Hematopoietic multipotent progenitor cell treated with erythropoietin and hydrocortisone succinate and interleukin-3 and kit ligand, for 4 days (in vitro differentiated cells): ENCODE measurements at regions not wholly inside any gene's neighbourhood (a gene's known extent, or its start where the extent isn't known, plus 50 kb on each side); places are given as distances from the start of the nearest gene placed in this dataset.
A peak's percentile ranks its signal among the peaks of the same experiment; 100 is the strongest.
"Not testable (repeated sequence)": the region's sequence is repeated elsewhere in the genome, so short reads cannot be mapped to it uniquely, and the experiment has no call there.

ENCODE experiments used
- DNase-seq: peaks from one replicate; pipeline ENCODE4 v3.0.0-alpha.2; 2015

DNA sequence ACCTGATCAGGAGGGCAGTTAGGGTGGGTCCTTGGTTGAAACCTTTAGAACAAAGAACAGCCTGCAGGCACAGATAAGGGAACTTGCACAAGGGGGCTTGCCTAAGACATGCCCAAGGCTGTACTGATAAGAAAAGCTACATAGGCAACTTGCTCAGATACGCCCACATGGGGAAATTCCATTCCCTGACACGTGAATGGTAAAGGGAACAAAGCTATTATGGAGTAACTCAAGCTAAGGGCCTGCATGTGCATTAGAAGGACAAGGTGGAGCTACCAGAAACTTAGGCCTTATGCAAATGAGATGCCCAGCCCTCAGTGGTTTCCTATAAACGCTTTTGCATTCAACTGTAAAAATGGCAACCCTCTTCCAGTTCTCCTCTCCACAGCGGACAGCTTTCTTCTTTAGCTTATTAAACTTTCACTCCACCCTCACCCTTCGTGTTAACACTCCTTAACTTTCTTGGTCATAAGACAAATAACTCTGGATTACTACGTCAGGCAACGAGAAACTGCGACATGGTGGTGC, 1192.1 kb upstream of the CELF2 start:
- peak; percentile 99 for DNase-seq

- DNase-seq, result no peak
These were observed 1189.6 kb upstream of the CELF2 start for GRCh38 chr10:9828110-9828509.

GRCh38 chr10:9833942-9834341, 1183.7 kb upstream of the CELF2 start:
- DNase-seq, result no peak

- DNase-seq, result no peak
These were observed 1183.2 kb upstream of the CELF2 start for GRCh38 chr10:9834434-9834833.

DNA sequence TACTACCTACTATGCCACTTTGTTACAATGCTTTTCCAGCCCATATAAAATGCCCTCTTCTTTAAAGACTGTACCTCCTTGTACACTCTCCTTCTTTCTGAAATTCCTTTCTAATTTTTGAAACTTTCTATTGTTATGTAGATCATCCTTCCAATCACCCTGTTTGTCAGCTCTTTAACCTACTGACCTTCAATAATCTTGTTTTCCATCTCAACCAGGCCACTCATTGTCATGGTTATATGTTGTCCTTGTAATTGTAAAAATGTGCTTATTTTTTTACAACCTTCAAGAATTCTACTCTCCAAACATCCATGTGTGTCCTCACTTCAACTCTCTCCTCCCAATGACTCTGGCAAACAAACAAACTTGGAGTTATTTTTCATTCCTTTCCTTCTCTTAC, 1172.6 kb upstream of the CELF2 start:
- DNase-seq, result no peak

DNA sequence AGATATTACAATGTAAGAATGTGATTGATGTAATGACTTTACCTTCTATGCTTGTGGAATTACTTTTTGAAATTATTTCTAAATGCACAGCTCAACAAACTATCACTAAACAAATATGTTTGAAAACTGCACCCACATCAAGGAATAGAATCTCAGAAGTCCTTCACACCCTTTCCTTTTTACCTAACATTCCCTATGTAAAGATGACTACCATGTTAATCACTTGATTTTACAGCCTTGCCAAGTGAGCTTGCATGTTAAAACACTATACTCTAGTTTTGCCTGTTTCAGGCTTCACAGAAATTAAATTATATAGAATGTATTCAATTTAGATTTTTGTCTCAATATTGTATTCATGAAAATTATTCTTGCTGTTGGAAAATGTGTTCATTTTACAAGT, 1169.4 kb upstream of the CELF2 start:
- DNase-seq, result no peak

DNA sequence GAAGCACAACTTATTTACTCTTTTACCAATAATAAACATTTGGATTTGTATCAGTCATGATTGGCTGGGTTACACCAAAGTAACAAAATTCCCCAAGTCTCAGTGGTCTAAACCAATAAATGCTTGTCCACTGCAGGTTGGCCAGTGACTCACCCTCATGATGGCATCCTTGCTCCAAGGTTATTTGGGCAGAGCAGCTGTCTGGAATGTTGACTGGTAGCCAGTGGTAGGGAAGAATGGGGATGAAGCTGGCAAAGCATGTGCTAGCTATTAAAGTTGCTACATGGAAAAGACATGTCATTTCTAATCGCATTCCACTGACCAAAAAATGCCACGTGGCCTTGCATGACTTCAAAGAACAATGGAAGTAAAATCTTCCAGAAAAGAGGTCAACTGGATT, 1168.7 kb upstream of the CELF2 start:
- DNase-seq, result no peak

GRCh38 chr10:9850415-9850814, 1167.3 kb upstream of the CELF2 start:
- DNase-seq, result no peak

- DNase-seq, result no peak
These were observed 1165.9 kb upstream of the CELF2 start for GRCh38 chr10:9851808-9852207.

GRCh38 chr10:9853405-9854355, 1164.0 kb upstream of the CELF2 start:
- no peak for DNase-seq

DNA sequence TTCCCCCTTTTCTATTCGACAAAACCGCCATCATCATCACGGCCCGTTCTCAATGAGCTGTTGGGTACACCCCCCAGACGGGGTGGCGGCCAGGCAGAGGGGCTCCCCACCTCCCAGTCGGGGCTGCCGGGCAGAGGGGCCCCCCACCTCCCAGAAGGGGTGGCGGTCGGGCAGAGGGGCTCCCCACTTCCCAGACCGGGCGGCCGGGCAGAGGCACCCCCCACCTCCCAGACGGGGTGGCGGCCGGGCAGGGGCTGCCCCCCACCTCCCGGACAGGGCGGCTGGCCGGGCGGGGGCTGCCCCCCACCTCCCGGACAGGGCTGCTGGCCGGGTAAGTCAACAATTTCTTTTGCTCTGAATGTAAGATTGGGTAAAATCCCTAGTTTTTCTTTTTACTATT, 1162.2 kb upstream of the CELF2 start:
- not testable (repeated sequence) for DNase-seq

- no peak for DNase-seq
These were observed 1158.9 kb upstream of the CELF2 start for GRCh38 chr10:9858816-9859215.

DNA sequence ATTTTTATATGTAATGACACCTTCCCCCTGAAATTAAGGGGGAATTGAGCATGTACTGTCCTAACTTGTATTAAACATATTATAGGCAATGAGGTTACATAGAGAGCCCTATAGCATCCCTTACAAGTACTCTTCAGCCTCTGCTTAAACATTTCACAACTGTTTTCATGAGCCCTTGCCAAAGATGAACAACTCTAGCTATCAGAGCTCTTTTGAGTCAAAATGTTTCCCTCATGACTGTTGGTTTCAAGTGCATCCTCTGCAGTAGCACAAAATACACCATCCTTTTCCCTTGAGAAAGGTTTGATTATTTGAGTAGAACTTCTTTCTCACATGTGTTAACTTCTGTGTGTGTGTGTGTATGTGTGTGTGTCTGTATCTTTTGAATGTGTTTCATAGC, 1157.6 kb upstream of the CELF2 start:
- DNase-seq, result no peak

DNA sequence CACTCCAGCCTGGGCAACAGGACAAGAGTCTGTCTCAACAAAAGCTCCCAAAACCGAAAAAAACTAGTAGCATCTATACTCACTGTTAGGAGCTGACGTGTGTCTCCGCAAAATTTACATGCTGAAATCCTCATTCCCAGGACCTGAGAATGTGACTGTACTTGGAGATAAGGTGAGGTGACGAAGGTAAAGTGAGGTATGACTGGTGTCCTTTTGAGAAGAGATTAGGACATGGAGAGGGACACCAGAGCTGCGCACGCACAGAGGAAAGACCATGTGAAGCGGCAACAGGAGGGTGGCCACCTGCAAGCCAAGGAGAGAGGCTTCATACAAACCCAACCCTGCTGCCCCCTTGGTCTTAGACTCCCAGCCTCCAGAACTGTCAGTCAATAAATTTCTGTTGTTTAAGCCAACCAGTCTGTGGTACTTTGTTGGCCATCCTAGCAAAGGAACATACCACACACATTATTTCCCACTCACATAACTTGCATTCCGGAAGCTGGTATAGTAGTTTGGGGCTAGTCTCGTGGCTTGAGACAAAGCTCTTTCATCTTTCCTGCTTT, 1154.0 kb upstream of the CELF2 start:
- DNase-seq, result no peak

DNA sequence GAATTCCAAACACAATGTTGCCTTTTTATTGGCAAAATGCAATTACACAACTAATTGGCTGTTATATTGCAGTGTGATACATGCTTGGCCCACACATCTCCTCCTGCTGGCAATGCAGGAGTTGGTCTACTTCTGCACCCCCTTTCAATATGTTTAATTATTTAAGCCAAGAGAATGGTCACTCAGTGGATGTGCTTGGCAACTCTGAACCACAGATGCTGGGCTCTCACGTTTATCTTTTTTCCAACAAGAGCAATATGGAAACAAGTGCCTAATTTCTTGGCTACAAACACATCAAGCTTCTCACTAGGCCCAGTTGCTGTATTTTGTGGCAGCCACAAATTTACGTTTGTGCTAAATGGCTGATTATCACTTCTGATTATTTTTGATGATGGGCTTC, 1149.2 kb upstream of the CELF2 start:
- DNase-seq, result no peak

GRCh38 chr10:9869205-9869604, 1148.5 kb upstream of the CELF2 start:
- no peak for DNase-seq

DNA sequence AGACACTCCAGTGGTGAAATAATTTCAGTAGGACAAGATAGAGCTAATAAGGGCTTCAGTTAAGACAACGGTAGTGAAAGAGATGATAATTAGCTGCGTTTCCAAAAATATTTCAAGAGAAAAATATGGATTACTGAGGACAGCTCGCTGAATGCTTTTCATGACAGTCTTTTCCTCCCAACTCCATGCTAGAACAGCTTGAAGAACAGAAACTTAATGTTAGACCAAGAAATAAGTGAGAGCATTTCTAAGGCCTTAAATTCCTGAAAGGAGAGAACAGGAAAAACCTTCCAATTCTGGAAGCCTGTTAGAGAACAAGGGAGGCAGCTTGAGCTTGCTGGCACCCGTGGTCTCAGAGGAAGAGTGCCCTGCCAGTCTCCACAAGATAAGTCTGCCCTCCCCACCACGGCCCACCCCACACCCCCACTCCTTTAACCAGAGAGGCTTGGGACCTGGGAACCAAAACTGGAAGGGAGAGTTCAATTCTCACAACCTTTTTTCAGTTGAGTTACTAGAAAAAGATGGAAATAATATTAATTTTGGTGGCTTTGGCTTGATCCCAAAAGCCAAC, 1148.0 kb upstream of the CELF2 start:
- DNase-seq, result peak; percentile 20

GRCh38 chr10:9875353-9875752, 1142.3 kb upstream of the CELF2 start:
- DNase-seq, result no peak

GRCh38 chr10:9877978-9878377, 1139.7 kb upstream of the CELF2 start:
- DNase-seq, result peak; percentile 13

DNA sequence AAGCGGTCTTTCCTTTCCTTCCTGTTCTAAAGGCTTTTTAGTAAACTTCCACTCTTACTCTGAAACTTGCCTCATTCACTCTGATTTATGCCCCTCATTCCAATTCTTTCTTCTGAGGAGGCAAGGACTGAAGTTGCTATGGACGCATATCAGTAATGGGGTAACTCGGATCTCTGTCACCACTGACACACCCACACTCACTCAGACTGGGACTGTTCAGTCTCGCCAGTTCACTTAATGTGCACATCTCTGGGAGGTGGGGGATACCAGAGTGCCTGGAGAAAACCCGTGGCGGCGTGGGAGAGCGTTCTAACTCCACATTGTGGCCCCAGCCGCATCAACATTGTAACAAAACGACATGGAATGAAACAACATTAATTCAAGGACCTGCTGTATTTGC, 1139.3 kb upstream of the CELF2 start:
- no peak for DNase-seq

DNA sequence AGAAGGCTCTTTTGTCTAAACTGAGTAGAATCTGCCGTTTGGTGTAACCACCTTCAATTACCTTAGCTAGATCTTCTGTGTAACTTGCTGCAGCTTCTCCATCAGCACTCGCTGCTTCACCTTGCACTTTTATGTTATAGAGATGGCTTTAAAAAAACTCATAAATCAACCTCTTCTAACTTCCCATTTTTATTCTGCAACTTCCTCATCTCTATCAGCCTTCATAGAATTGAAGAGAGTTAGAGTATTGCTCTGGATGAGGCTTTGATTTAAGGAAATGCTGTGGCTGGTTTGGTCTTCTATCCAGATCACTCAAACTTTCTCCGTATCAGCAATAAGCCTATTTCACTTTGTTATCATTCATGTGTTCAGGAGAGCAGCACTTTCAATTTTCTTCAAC, 1131.9 kb upstream of the CELF2 start:
- peak; percentile 63 for DNase-seq

- DNase-seq, result no peak
These were observed 1130.9 kb upstream of the CELF2 start for GRCh38 chr10:9886772-9887171.

DNA sequence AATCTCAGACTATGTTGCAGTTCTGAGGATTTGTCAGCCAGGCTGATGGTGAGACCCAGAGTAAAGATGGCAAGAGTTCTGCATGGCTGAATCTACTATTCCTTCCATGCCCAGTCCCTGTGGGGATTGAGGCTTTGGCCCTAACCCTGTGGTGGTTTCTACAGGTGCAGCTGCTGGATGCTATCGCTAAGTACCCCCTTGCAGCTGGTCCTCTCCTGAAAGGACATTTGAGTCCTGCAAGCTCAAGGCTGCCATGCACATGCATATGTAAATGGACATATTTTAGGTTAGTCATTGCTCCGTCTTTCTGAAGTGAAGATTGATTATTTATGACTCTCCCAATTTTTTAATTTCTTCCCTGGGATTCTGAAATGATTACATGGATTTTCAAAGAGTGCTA, 1122.2 kb upstream of the CELF2 start:
- DNase-seq, result no peak

DNA sequence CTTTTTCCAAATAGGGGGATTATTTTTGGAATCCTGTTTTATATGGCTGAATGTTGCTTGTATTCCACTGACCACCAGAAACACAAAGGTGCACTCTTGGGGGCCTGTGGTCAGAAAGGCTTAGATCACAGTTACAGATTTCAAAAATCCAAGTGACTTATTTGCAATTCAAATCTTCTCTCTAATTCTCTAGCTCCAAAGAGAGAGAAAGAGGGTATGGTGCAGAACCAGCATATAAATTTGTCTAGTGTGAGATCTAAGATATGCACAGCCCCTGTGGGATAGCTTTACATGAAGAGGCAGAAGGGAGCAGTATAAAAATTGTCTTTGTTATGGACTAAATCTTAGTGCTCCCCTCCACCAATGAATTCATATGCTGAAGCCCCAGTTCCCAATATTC, 1121.7 kb upstream of the CELF2 start:
- DNase-seq, result no peak
